Medulla oblongata (tissue), 1 donor: ENCODE measurements at regions not wholly inside any gene's neighbourhood (a gene's known extent, or its start where the extent isn't known, plus 50 kb on each side); places are given as distances from the start of the nearest gene placed in this dataset.

ENCODE experiments used
- DNase-seq: peaks from one replicate; pipeline ENCODE4 v3.0.0-alpha.2; 2015; ENCODE audit errors: extremely low spot score

- no peak for DNase-seq
Measured at GRCh38 chr18:74023220-74023619, 124.4 kb downstream of the FBXO15 start.

DNA sequence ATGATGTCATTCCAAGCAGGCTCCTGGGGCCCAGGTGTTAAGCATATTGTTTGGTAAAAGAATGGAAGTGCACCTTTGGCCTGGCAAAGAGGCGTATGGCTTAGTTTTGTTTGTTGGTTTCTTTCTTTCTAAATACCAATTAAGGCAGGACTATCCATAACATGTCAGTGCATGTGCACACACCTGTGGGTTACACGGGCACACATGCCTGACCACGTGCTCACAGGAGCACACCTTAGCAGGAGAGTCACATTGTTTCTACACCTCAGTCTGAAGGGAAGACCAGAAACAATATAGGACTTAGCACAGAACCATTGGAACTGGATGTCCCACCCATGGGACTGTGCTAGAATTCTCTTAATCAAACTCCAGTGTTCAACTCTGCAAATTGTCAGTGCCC is 127.8 kb downstream of the FBXO15 start:
- DNase-seq = no peak

- no peak for DNase-seq
Measured at GRCh38 chr18:74013955-74014354, 133.7 kb downstream of the FBXO15 start.

GRCh38 chr18:74012954-74013630 is 134.5 kb downstream of the FBXO15 start:
- no peak for DNase-seq

GRCh38 chr18:74006143-74006542 is 141.5 kb downstream of the FBXO15 start:
- DNase-seq = no peak

DNA sequence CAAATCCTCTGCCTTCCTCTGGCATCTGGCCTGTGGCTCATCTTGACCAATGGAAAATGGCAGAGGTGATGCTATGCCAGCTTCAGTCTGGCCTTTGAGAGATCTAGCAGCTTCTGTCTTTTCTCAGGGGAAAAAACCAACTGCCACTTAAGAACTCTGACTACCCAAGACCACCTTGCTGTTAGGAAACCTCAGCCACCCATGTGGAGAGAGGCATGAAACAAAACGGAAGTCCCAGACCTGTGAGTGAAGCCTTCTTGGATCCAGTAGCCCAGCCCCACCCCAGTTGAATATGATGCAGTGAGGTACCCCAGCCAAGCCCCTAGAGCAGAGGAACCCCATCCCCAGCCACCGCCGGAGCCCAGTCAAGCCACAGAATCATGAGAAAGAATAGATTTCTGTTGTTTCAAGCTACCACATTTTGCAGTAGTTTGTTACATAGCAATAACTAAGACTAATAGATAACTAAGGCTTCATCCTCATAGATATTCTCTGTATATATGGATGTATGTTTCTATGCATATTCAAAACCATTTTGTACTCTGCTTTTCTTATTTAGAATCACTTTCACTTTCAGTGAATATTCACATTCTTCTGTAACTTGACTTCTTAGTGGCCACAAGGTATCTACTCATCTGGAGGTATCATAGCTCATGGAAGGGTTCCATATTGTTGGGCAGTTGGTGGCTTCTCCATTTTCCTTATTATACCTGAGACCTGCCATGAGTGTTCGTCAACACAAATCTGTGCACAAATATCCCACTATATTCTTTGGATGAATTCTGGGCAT is 142.1 kb downstream of the FBXO15 start:
- no peak for DNase-seq

- DNase-seq = no peak
Measured at GRCh38 chr18:73992242-73993022, 155.2 kb downstream of the FBXO15 start.

- DNase-seq = no peak
Measured at GRCh38 chr18:73991570-73991969, 156.1 kb downstream of the FBXO15 start.

DNA sequence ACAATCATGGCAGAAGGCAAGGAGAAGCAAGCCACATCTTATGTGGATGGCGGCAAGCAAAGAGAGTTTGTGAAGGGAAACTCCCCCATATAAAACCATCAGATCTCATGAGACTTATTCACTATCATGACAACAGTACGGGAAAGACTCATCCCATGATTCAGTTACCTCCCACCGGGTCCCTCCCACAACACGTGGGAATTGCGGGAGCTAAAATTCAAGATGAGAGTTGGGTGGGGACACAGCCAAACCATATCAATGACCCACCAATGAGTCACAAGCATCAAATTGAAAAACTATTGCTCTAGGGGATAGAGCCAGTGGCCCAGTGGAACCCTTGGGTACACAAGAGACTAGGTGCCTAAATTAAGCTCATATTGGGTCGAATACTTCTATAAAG is 157.4 kb downstream of the FBXO15 start:
- DNase-seq = no peak

GRCh38 chr18:73987247-73987980 is 160.2 kb downstream of the FBXO15 start:
- DNase-seq = no peak

- DNase-seq = no peak
Measured at GRCh38 chr18:73986711-73987110, 160.9 kb downstream of the FBXO15 start.

- no peak for DNase-seq
Measured at GRCh38 chr18:73985855-73986625, 161.6 kb downstream of the FBXO15 start.

- no peak for DNase-seq
Measured at GRCh38 chr18:73983970-73984369, 163.7 kb downstream of the FBXO15 start.

DNA sequence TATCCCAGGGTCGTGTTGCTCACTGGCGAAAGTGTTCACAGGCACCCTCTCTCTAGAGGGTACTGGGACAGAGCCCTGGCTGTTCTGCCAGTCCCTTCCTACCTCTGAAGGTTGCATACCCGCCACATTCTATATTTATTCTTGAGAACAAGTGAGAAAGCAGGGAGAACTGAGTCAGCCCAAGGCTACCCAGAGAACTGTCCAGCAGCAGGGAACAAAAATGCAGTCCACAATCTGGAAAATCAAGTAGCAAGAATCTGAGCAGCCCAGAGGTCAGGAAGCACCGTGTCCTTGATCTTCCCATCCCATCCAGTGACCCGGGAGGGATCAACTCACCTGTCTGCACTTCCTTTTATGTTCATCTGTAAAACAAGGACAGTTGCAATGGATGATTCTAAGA is 164.1 kb downstream of the FBXO15 start:
- no peak for DNase-seq

- DNase-seq = no peak
Measured at GRCh38 chr18:73981796-73982195, 165.8 kb downstream of the FBXO15 start.

DNA sequence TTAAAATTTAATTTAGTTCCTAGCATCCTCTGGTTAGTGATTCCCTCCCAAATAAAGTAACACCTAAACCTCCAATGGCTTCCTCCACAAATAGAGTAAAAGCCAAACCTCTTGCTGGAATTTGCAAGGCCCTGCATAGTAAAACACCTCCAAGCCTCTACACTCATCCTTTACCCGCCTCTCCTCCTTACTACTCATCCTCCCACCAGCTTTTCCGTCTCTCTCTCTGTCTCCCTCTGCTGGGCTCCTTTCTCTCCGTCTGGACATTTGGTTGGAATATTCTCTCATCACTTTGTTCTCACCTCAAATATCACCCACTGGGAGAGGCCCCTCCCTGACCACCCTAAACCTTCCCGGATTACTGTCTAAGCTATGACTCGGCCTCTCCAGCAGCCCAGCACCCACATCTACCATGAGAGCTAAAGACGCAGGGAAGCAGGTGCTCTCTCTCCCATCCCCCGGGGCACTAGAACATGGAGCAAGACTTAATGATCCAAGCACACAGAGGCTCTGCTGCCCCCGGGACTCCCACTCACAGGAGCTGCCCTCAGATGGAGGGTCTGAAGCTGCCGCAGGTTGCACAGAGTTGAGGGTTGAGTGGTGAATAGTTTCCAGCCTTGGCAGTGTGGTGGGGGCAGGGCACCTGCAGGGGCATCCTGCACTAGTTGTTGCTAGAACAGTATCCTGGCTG is 167.2 kb downstream of the FBXO15 start:
- no peak for DNase-seq

DNA sequence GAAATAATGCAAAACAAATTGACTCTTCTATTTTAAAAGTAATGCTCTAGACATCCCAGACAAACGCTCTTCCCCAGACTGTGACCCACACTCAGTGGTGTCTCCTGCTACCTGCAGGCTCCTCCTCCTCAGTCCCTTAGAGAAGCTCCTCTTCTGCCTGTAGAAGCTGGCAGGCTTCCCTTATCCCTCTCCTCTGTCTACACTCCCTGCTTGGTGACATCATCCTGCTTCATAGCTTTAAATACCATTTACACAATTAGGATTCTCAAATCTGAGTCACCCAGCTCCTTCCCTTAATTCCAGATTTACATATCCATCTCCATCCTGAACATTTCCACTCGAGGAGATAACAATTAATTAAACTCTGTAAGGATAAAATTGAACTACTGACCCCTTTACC is 167.9 kb downstream of the FBXO15 start:
- DNase-seq = no peak

DNA sequence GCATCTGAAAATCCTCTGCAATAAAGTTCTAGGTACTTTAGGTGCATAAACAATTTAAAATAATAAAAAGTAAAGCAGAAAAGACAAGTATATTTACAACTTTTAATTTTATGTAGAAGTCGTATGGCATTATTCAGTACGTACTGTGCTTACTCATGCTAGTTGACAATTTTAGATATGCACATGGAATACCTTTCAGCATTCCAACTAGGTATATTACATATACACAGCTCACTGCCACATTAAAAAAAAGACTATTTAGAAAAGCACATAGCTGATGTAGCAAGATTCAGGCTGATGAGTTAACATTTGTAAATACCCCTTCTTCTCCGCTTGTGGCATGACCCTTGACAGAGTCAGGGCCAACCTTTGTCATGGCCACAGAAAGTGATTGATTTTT is 171.2 kb downstream of the FBXO15 start:
- DNase-seq = no peak

DNA sequence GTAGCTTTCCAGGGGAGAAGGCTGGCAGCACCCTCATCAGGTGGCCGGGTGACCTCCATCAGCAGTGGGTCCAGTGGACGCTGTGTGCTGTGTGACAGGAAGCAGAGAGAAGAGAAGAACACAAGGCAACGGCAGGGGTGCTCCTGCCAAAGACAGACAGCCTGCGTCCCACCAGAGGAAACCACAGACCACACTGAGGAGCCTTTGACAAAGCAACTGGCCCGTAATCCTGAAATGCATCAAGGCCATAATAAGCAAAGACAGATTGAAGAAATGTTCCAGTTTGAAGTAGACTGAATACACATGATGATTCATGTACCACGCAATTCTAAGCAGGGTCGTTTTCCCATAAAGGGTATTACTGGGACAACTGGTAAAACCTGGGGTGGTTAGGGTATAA is 172.4 kb downstream of the FBXO15 start:
- no peak for DNase-seq

- no peak for DNase-seq
Measured at GRCh38 chr18:73973972-73974371, 173.7 kb downstream of the FBXO15 start.

DNA sequence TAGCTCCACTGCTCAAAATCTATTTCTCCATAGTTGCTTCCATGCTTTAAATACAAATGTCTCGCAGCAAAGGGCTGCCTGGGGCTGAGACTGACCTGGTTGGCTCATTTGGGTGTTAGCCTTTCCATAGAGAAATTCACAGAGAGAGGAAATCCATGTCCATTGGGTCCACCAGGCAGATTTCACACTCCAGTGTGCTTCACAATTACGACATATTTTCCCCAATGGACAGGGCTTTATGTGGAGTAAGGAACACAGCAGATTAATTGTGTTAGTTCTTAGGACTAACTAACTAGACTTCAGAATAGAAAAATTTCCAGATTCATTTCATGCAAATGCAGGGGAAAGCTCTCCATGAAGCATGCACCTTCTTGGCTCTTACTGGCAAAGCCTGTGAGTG is 180.7 kb downstream of the FBXO15 start:
- no peak for DNase-seq
